Adrenal gland (tissue), 9 donors: ENCODE measurements at regions not wholly inside any gene's neighbourhood (a gene's known extent, or its start where the extent isn't known, plus 50 kb on each side); places are given as distances from the start of the nearest gene placed in this dataset.

Source experiments
- DNase-seq, 7 donors: peaks; one replicate each; pipeline ENCODE4 v3.0.0-alpha.2; 2019 to 2020
- H3K27ac ChIP-seq, 5 donors: fragments of 200-600 bp; sonication (generic) in 4 of 5; 1 replicate in 3 of 5; 2 replicates in 2 of 5; pipeline versions ENCODE4 v1.5.1 to v1.8.0; 2016 to 2020; ENCODE audit warnings: mild to moderate bottlenecking in 1 of 5
- H3K27me3 ChIP-seq: fragments of 200-600 bp; 2 replicates; pipeline ENCODE4 v1.8.0; 2021
- H3K36me3 ChIP-seq, 2 donors: fragments of 200-600 bp; replicated peaks in 1 of 2; 1 replicate in 1 of 2; 2 replicates in 1 of 2; pipeline versions ENCODE4 v1.5.1 to v1.8.0; 2018 to 2022
- H3K4me1 ChIP-seq, 2 donors: fragments of 200-600 bp; replicated peaks in 1 of 2; 1 replicate in 1 of 2; 2 replicates in 1 of 2; pipeline versions ENCODE4 v1.5.1 to v1.8.0; 2018 to 2021
- H3K4me3 ChIP-seq, 4 donors: fragments of 200-600 bp; sonication (generic) in 3 of 4; one replicate each; pipeline ENCODE4 v1.5.1; 2016 to 2018
- H3K9me3 ChIP-seq, 3 donors: fragments of 200-600 bp; sonication (generic) in 1 of 3; replicated peaks in 1 of 3; 1 replicate in 2 of 3; 2 replicates in 1 of 3; pipeline versions ENCODE4 v1.5.1 to v1.8.0; 2016 to 2021
- CTCF ChIP-seq, 6 experiments: fragments of 450-650 bp in 4 of 6; fragments of 200-600 bp in 2 of 6; sonication (generic) in 1 of 6; IDR thresholded peaks; 1 replicate in 5 of 6; 2 replicates in 1 of 6; pipeline versions ENCODE4 v1.5.1 to v1.8.0; 2016 to 2021; ENCODE audit warnings: antibody characterized with exemption in 6 of 6, mild to moderate bottlenecking in 2 of 6, moderate library complexity in 1 of 6
- POLR2A ChIP-seq, 2 donors: fragments of 450-650 bp; IDR thresholded peaks; one replicate each; pipeline ENCODE4 v1.6.1; 2017; ENCODE audit warnings: antibody characterized with exemption in 2 of 2, mild to moderate bottlenecking in 2 of 2, moderate library complexity in 1 of 2
- WGBS, 4 donors: extraction: QIAGEN DNeasy Blood & Tissue Kit in 2 of 4; methylation state at CpG; one replicate each; pipeline versions ENCODE4 v1.1.5 to v1.1.7; 2013 to 2017; 5-methylcytosine and 5-hydroxymethylcytosine counted together
- intact Hi-C, 2 donors: fragments of 100-400 bp; cut with DNase I; formaldehyde crosslinking; loops; one replicate each; pipeline versions ENCODE4 v1.14.1 to v1.15.0; 2022 to 2023
- microRNA counts, 2 donors: library from miRNA; unstranded; fragments of <30 nt; microRNA quantifications; one replicate each; lab custom pipeline; 2016
- microRNA-seq, 3 donors: library from miRNA; unstranded; fragments of <30 nt; microRNA quantifications; one replicate each; pipeline ENCODE4, GENCODE V29; 2017 to 2020
- small RNA-seq, 2 donors: library from RNA; depleted of rRNA; stranded (forward); fragments of <200 nt; gene quantifications; one replicate each; pipeline ENCODE3, GENCODE V24; 2016
- donor health status: healthy with polysubstance abuse.
- donor health status: Bipolar disorder and iron deficiency.
- donor health status: DM: yes; HTN: yes; CAD: no.
- donor health status: DM: no; HTN: no; CAD: no.
- donor health status: DM: no; HTN: no; CAD: no.

GRCh38 chr7:131276748-131277147, 50.9 kb upstream of the MKLN1 start:
- Histone ChIP-seq H3K27ac (no peak overlapping the region), H3K4me1 (peaks cover 6 to 20% of the 10 kb centered on the region in 2 donors), H3K4me3 (no peak overlapping the region), H3K27me3 (no peaks in the 10 kb centered on the region), H3K9me3 (no peaks in the 10 kb centered on the region), H3K36me3 (no peaks in the 10 kb centered on the region)
- 40 to 75% (median 64%) methylated on average over 2 of the region's 2 CpGs for WGBS, 4 donors
- intact Hi-C loops, result no loop called here
- TF ChIP-seq POLR2A (IDR thresholded peaks at IDR 0.05), result no peak
- TF ChIP-seq CTCF (IDR thresholded peaks at IDR 0.05), result no peak
- no peak for DNase-seq

MicroRNAs encoded in the stretch of these regions (microRNA counts, 767-probe panel; counts per million panel counts)
- 6,624 to 7,518 counts per million in 2 donors for microRNA hsa-miR-29a-3p (lab: Ali Mortazavi, UCI)

Small RNAs in the stretch of these regions (microRNA-seq; reads per million reads assigned to microRNA genes)
- 4,903 to 14,685 (median 5,751) reads per million in 3 donors for gene MIR29A

Small RNAs in the stretch of these regions (small RNA-seq; reads per million reads assigned to genes)
- 0 reads per million in 2 donors for gene AC016831.3
- gene RNU6-1010P, result 0 reads per million in 2 donors
